ENCODE measurements at regions not wholly inside any gene's neighbourhood (a gene's known extent, or its start where the extent isn't known, plus 50 kb on each side); places are given as distances from the start of the nearest gene placed in this dataset.
"Not testable (repeated sequence)": the region's sequence is repeated elsewhere in the genome, so short reads cannot be mapped to it uniquely, and the experiment has no call there.

DNA sequence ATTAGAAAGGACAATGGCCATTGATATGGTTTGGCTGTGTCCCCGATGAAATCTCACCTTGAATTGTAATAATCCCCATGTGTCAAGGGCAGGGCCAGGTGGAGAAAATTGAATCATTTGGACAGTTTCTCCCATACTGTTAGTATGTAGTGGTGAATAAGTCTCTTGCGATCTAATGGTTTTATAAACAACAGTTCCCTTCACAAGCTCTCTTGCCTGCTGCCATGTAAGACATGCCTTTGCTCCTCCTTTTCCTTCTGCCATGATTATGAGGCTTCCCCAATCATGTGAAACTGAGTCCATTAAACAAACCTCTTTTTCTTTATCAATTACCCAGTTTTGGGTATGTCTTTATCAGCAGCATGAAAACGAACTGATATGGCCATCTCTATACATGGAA lies 302.7 kb downstream of the SFMBT2 start:
- in situ Hi-C loops (cut with MboI; ENCODE audit: low sequenced_read_pairs) = no loop called here

DNA sequence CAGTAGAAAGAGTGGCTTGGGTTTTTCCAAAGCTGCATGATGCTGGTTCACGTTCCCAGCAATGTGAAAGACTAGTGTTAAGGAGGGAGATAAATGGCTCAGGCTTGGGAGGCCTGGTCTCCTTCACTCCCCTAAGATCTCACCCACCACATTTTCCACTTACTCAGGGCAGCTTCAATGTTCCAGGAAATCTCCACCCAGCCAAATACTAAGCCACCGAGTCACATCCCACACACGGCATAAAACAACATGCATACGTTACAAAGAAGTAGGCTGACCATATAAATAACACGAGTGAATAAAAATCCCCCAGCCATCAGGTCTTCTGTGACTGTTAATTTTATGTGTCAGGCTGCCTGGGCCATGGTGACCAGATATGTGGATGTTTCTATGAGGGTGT lies 303.5 kb downstream of the SFMBT2 start:
- in situ Hi-C loops (cut with MboI; ENCODE audit: low sequenced_read_pairs) = no loop called here

DNA sequence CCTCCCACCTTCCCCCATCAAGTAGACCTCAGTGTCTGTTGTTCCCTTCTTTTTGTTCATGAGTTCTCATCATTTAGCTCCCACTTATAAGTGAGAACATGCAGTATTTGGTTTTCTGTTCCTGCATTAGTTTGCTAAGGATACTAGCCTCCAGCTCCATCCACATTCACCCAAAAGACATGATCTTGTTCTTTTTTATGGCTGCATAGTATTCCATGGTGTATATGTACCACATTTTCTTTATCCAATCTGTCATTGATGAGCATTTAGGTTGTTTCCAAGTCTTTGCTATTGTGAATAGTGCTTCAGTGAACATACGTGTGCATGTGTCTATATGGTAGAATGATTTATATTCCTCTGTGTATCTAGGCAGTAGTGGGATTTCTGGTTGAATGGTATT lies 306.5 kb downstream of the SFMBT2 start:
- in situ Hi-C loops (cut with MboI; ENCODE audit: low sequenced_read_pairs) = not testable (repeated sequence)

DNA sequence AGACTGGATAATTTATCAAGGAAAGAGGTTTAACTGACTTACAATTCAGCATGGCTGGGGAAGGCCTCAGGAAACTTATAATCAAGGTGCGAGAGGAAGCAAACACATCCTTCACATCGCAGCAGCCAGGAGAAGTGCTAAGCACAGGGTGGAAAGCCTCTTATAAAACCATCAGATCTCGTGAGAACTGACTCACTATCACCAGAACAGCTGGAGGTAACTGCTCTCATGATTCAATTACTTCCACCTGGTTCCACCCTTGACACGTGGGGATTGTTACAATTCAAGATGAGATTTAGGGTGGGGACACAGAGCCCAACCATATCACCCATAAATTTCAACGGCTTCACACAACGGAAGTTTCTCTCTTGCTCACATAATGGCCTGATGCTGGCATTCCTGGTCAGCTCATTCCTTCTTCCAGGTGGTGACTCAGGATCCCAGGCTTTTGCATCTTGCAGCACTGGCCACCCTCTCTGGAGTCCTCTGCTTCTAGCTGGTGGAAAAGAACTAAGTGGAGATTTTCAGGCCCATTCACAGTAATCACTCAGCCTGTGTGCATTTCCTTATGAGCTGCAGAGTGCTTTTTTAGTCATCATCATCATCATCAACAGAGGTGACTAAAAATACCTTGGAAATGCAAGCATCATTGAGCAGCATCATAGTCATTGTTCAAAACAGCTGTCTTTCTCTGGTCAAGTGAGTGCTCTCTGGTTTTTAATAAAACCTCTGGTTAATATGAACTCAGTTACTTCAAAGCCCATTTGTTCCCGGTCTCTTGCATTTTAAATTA lies 308.1 kb downstream of the SFMBT2 start:
- in situ Hi-C loops (cut with MboI; ENCODE audit: low sequenced_read_pairs) = no loop called here

DNA sequence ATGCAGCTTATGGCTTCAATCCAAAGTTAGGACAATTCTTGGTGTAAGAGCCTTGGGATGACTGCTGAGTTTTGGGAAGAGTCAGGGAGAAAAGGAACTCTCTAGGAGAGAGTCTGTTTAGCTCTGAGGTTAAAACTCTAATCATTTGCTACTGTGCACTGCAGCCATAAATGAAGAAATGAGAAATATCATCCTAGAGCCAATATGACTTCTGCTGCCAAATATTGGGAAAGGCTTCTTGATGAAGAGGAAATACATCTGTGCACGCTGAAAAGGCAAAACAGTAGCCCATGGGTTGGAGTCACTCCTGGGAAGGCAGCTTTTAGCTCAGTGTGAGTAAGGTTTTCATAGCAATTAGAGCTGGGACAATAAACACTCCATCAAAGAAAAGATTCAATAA lies 308.8 kb downstream of the SFMBT2 start:
- in situ Hi-C loops (cut with MboI; ENCODE audit: low sequenced_read_pairs) = no loop called here

DNA sequence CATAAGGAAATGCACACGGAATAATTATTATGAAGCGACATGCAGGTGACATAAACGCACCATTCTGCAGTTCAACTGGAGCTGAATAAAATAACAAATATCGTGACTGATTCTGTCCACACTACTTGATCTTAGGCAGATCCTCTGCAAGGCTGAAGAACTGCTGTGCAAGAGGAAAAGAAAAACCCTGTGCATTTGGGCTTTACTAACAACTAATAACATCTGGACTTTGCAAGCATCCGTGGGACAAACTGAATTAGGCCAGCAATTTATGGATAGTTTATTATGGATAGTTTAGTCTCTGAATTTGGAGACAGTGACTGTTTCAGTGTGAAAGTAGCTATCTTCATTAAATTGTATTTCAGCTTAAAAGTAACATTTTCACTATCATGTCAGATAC lies 309.4 kb downstream of the SFMBT2 start:
- in situ Hi-C loops (cut with MboI; ENCODE audit: low sequenced_read_pairs) = no loop called here

DNA sequence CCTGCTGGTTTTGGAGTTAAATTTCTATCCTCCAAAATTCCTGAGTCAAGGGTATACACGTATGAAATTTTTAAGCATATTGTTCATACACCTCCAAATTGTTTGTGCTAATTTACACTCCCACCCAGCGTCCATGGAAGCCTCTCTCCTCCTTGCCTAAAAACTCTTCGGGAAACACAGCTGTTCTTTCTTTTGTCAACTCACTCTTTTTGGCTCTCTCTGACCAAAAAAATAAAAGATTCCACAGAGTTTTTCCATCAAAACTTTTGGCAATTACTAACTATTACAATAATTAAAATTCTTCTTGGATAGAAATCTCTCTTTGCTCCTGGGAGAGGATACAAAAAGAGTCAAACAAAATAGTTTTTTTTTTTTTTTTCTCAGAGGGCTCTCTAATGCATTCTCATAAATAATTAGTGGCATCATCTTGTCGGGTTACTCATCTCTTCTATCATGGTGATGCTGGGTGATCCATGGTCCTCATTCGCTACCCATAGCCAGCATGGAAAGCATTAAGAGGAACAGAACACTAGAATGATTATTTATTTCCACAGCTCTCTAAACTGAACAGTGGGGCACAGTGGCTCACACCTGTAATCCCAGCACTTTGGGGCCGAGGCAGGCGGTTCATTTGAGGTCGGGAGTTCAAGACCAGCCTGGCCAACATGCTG lies 310.7 kb downstream of the SFMBT2 start:
- in situ Hi-C loops (cut with MboI; ENCODE audit: low sequenced_read_pairs) = no loop called here

DNA sequence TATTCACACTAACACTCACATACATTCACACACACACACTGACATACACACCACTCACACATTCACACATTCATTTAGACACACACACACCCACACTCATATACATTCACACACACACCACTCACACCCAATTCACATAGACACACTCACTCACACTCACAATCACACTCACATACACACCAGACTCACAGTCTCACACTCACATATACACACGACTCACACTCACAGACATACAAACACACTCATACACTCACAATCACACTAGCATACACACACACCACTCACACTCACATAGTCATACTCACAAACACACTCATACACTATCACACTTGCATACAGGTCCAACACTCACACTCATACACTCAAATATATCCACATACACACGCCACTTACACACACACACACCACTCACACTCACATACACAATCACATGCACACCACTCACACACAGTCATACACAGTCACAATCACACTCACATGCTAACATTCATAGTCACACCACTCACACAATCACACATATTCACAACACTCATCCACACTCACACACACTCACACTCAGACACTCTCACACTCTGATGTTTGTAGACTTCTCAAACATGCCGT lies 312.6 kb downstream of the SFMBT2 start:
- in situ Hi-C loops (cut with MboI; ENCODE audit: low sequenced_read_pairs) = no loop called here

DNA sequence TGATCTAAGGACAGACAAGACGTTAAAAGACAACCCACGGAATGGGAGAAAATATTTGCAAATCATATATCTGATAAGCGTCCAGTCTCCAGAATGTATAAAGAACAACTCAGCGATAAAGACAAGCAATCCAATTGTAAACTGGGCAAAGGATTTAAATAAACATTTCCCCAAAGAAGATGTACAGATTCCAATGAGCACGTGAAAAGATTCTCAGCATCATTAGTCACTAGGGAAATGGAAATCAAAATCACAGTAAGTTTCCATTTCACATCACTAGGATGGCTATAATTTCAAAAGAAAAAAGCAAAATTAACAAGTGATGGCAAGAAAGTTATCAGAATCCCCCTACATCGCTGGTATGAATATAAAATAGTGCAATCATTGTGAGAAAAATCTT lies 316.1 kb downstream of the SFMBT2 start:
- in situ Hi-C loops (cut with MboI; ENCODE audit: low sequenced_read_pairs) = no loop called here

DNA sequence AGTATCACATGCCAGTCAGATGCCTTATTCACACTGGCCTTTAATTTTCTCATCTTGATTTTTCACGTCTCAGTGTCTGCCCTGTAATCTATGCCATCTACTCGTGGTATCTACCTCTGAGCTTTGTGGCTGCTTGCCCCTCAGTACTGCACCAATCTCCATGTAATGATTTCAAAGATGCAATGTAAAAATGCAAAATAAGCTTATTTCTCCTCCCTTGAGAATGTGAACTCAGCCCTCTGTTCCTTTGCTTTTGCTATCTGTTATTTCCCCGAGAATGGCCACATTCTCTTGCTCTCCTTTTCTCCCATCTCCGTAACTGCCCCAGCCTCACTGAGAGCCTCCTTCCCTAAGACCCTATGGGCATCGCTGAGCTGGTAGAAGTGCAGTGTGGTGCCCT lies 317.5 kb downstream of the SFMBT2 start:
- in situ Hi-C loops (cut with MboI; ENCODE audit: low sequenced_read_pairs) = no loop called here

DNA sequence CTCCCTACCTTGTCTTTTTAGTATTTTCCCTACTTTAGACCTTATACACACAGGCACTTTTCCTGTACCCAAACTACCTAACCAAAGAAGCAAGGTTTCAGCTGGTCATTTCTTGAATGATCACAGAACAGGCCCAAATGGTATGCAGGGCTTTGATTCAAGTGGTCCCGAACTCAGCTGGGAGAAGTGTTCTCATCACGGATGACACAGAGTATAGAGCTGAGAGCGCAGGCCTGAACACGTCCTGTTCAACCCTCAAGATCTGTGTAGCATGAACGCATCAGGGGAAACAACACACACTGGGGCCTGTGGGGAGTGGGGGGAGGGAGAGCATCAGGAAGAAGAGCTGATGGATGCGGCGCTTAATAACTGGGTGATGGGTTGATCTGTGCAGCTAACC lies 318.2 kb downstream of the SFMBT2 start:
- in situ Hi-C loops (cut with MboI; ENCODE audit: low sequenced_read_pairs) = no loop called here

DNA sequence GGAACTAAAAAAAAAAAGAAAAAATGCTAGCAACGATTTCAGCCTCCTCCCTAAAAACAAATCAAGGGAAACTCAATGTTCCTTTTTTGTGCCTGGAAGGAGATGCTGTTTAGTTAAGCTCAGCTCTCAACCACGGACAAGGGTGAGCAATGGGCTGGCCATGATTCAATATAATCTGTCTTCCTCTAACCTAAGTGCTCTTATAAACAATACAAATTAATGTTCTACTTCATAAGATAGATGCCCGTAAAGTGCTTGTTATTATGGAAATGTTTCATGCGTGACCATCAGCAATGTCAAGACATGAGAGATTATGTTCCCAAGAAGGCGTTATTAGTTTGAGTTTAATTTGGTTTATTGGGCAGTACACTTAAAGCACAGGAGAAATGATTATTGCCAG lies 320.3 kb downstream of the SFMBT2 start:
- in situ Hi-C loops (cut with MboI; ENCODE audit: low sequenced_read_pairs) = no loop called here

DNA sequence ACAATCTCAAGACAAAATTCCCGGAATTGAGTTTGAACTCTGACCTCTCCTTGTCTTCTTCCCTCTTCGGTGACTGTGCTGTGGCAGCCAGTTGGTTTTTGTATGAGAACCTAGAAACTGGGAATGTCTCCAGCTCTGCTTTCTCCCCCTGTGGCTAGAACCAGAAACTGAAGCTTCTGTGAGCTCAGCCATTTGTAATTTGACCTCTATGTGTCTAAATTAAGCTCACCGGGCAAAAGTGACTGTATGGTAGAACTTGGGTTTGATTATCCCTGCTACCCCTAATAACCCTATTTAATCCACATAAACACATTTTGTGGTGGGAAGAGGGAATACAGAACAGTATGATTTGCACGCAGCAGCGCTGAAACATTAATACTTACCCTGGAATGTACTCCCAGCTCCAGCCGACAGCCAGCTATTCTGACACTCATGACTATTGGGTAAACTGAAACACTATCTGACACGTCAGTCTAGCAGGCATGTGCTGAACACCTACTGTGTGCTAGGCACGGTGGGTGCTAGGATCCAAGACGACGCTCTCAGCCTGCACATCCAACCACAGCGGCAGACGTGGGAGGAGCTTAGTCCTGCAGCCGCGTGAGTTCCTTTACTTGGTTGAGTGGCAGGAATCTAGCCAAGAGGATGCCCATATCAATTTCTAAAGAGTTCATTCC lies 324.8 kb downstream of the SFMBT2 start:
- in situ Hi-C loops (cut with MboI; ENCODE audit: low sequenced_read_pairs) = no loop called here

DNA sequence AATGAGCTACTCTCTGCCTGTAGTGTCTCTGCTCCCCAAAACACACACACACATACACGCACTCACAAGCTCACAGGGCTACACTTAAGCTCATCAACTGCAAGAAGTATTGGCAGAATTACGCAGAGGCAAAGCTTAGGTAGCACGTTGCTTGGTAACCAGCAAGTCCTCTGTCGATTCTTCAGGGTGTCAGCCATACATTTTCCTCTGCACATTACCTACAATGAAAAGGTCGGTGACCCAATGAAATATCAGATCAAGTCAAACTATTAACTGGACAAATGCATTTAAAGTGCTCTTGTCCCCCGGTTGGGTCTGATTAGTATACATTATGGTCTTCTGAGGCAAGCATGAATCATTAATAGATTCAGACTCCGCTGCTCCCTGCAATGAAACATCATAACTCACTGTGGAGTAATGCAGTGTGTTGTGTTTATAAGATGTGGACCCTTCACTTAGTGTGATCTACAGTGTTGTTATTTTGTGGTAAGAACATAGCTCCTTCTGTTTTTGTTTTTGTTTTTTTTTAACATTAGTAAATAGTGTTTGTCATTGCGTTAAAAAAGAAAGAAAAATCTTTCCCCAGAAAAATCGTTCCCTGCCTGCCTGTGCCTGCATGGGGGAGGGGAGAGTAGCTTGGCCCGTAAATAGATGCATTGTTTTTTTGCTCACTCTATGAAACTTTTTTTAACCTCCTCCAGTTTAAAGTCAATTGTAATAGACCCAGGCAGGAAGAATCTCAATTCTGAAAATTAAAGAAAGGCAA lies 325.5 kb downstream of the SFMBT2 start:
- in situ Hi-C loops (cut with MboI; ENCODE audit: low sequenced_read_pairs) = no loop called here

DNA sequence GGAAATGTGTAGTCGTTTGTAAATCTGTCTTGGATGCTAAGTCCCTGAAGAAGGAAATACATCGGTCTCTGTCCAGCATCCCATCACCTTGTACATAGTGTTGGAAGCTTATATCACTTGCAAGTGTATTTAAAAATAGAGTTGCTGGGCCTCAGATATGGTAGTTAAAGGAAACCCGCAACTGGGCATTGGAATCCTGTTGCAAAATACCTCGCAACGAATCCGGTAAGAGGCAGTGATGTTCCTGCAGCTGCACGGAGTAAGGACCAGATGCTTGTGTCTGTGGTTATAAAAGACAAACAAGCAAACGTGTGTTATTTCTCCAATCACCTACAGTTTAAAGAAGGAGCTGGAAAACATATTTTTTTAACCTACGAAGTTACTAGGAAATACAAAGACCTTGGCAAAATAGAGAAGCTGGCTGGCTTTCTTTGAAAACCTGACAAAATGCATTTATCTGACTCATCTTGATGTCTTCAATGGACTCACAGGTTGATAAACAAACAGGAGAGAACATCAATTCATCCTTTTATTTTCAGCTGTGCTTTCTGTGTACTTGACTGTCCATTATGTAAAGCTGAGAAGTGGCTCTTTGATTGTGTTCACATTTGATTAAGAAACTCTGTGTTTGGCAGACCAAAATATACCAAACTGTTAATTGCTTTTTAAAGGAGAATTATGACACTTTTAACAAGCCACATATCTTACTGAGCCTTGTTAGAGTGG lies 326.4 kb downstream of the SFMBT2 start:
- in situ Hi-C loops (cut with MboI; ENCODE audit: low sequenced_read_pairs) = no loop called here

DNA sequence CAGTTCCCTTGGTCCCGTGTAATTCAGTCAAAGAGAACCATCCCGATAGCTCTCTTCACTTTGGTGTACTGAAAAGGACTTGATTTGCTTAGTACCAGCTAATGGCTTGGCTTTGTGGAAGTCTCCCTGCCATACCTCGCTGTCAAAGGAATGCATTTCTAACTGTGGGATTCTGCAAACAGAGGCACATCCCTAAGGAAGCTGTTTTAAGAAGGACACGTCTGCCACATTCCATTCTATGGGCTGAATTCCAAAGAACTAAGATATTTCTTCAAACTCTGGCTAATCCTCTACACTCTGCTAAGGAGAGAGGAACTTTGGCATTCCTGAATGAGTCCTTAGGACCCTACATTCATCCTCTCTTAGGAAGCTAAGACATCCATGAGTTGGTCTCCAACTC lies 327.9 kb downstream of the SFMBT2 start:
- in situ Hi-C loops (cut with MboI; ENCODE audit: low sequenced_read_pairs) = no loop called here

DNA sequence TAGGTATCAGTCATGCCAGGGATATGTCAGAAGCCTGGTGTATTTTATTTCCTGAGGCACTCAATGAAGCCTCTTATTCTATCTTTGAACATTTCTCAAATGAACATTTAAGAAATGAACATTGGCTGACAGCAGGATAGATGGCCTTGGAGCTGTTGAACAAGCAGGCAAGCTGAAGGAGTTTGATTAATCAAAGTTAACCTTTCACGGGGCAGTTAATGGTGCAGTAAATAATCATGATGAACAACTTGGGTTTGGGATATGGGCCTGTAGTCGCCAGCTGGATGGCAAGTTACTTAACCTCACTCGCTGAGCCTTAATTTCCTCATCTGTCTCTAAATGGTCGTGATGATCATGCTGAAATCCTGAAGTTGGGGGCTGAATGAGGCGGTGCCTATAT lies 333.0 kb downstream of the SFMBT2 start:
- in situ Hi-C loops (cut with MboI; ENCODE audit: low sequenced_read_pairs) = no loop called here

DNA sequence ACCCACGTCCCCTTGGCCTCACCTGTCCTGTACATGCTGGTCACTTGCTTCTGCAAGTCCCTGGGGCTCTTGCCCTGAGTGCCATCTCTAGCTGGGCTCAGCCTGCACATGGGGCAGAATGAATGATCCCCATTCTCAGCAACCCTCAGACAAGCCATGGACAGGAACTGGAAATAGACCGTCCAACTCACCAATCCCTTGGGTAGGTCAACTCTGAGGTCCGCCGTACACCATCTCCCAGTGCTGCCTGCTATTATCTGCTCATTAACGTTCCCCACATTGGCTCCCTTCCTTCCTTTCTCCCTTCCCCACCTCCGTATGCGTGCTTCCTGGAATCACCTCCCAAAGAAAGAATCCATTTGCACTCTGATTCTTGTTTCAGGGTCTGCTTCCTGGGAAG lies 335.0 kb downstream of the SFMBT2 start:
- in situ Hi-C loops (cut with MboI; ENCODE audit: low sequenced_read_pairs) = no loop called here

DNA sequence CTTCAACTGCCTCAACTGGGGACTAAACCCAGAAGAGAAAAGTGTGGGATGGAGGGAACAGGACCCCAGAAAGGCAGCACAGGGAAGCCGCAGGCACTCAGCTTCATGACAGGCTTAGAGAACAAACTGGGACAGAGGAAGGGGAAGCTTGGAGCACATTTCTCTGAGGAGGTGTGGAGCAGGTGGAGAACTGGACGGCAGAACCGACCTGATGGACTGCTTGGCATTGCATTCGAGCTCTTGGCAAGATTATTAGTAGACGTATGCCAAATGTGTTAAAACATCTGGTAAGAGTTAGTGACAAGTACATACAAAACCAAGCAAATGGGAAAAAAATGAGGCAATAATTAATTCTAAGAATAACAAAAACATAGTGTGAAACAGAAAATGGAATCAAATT lies 335.7 kb downstream of the SFMBT2 start:
- in situ Hi-C loops (cut with MboI; ENCODE audit: low sequenced_read_pairs) = no loop called here

DNA sequence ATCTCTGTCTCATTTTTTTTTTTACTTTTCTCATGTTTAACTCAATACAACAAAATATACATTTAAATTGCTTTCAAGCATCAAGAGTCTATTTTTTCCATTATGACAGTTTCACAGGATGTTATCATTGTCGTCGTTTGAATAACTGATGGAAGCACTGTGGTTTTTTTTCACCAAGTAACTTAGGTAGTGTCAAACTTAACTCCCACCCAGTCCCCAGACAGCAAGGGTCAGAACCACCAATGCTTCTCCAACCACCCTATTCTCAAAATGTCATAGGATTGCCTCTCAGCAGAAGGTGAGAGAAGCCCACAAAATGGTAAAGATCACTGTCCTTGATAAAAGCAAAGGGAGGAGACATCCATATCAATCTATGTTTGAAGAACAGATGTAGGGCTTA lies 339.4 kb downstream of the SFMBT2 start:
- in situ Hi-C loops (cut with MboI; ENCODE audit: low sequenced_read_pairs) = no loop called here
